Suppressor macrophage (primary cell): ENCODE measurements at regions not wholly inside any gene's neighbourhood (a gene's known extent, or its start where the extent isn't known, plus 50 kb on each side); places are given as distances from the start of the nearest gene placed in this dataset.
"Not testable (repeated sequence)": the region's sequence is repeated elsewhere in the genome, so short reads cannot be mapped to it uniquely, and the experiment has no call there.

ENCODE experiments used
- DNase-seq, 4 experiments: peaks; one replicate each; pipeline ENCODE4 v3.0.0-alpha.2; 2020 to 2022

DNA sequence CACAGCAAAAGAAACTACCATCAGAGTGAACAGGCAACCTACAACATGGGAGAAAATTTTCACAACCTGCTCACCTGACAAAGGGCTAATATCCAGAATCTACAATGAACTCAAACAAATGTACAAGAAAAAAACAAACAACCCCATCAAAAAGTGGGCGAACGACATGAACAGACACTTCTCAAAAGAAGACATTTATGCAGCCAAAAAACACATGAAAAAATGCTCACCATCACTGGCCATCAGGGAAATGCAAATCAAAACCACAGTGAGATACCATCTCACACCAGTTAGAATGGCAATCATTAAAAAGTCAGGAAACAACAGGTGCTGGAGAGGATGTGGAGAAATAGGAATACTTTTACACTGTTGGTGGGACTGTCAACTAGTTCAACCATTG, 207.8 kb downstream of the USP6NL start:
- not testable (repeated sequence) for DNase-seq

DNA sequence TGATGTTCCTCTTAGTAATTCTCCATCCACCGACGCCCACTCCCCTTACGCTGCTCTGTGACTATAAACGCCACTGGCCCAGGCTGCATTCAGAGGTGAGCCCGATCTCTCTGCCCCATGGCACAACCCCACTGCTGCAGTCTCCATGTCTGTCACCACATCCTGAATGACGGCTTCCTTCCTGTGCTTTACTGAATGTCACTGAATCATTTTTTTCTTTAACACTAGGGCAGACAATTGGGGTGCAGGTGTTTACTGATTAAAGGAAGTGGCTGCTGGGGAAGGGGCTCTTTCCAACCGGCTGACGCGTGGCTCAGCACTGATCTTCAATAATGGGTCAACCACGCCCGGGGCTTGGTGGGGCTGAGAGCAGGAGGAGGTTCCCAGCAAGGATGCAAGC, 208.3 kb downstream of the USP6NL start:
- DNase-seq, result no peak

DNA sequence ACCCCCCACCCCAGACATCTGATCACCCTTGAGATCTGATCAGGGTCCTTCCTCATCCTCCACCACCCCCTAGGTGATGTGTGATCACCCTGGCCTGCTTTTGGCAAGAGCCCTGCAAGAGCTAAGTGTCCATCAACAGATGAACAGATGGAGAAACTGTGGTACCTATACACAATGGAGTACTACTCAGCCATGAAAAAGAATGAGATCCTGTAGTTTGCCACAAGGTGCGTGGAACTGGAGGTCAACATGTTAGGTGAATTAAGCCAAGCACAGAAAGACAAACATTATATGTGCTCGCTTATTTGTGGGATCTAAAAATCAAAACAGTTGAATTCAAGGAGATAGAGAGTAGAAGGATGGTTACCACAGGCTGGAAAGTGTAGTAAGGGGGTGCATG, 209.1 kb downstream of the USP6NL start:
- no peak for DNase-seq

DNA sequence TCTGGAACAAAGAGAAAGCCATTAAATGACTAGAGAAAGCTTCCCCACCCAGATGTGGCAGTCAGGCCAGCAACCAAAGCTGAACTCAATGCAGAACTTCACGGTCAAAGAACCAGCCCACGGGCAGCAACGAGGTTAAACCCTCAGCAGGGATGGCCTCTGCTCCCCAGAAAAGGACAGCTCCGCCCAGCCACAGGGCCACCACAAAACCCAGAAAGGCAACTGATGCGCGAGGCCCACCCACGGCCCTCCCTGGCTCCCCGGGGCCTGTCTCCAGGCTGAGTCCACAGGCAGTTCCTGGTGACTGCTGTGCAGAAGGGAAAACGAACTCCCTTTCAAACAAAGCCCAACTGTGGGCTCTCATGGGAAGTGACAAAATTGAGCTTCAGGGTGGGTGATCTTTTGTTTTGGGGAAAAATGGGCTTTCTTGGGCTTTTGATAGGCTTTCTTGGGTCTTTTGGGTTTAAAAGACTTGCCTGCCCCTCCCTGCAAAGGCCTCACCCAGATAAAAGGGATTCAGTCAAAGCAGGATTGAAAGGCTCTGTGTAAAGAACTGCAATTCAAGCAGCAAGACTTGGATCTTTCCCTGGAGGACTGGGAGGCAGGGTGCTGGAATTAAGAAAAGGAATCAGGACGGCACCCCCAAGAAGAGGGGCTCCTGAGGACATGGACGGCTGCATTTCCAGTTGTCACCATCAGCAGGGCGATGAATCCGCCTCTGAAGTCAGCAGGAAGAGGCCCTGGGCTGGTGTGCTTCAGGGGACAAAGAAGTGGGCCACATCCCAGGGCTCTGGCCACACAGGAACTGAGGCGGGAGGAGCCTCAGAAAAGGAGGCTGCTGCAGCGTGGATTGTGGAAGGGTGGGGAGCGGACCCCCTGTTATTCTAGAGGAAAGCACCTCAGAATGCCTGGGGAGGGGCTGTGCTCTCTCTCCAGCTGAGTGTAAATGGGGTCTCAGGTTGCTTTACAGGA, 209.9 kb downstream of the USP6NL start:
- peak in 2 of 4 experiments; percentile 3 to 10 for DNase-seq

DNA sequence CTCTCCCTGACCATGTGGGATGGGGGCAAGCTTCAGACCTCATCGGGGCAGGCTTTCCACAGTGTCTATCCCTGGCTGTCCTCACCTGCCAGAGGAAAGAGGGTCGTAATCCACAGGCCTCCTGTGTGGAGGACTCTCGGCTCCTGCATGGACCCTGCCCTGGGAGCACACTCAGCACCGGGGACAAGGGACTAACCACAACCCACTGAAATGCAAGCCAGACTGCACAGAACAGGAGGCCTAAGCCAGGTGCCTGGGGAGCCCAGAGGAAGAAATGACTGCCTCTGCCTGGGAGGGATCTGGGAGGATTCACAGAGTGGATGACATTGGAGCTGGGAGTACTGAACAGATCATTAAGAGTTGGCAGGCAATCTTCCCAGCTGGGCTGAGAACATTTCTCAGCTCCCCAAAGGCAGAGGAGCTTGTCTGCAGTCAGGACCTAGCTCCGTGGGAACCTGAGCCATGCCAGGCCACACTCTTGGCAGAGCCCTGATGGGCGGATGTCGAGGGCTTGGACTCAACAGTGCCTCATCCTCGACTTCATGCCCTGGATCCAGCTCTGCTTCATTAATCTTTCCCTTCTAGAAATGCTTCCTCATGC, 213.4 kb downstream of the USP6NL start:
- no peak for DNase-seq

DNA sequence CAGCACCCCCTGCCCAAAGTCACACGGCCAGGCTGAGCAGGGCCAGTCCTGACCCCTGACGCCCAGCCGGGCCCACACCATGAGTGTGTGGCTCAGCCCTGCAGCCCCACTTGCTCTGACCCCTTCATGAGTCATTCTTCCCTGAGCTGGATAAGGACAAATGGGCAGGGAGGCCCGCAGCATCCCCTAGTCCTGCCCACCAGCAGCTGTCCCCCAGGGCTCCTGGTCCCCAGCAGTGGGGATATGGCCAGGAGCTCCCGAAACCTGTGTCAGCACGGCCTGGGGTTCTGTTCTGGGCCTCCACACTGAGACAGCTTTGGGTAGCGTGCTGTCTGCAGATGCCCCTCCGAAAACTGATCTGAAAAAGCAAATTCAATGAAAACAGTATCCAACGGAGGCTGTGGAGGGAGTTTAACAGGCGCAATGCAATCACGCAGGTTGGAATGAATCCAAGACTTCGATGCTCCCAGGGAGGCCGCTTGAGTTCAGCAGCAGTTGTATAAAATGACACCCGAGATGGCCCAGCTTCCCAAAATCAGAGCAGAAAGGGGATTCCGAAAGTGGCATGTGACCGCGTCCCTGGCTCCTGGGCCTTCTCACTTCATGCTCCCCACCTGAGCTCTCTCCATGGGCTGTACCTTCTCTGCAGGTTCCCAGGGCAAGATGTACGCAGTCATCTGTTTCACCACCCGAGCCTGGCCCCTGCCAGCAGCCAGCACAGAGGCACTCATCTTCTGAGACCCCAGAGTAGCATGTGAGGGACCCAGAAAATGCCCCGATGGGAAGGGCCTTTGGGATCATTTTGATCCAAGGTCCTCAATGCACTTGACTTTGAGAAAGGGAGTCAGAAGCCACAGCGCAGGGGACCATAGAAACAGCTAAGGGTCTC, 214.1 kb downstream of the USP6NL start:
- DNase-seq, result no peak

DNA sequence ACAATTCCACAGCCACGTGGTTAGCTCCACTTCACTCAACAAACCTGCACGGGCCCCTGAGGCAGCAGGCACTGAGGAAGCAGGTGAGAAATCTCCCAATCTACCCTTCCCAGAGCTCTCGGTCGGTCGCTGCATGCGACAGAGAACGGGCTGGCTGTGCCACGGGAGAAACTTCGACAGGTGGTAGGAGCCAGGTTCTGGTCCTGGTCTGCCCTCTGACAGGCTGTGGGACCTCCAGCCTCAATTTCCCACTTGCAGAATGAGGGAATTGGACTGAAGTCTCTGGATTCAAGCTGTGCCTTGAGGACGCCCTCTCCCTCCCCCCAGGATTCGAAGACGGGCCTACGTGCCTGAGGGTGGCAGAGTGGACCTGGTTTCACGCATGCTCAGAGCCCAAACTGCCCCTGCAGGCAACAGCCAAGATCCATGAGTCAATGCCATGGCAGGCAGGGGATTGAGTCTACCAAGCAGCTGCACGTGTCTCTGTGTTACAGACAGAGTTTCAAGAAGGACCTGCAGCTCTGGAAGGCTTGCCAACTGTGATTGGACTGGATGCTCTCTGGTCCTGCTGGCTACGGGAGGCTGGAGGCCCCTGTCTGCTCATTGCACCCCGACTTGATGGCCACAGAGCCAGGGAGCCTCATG, 215.0 kb downstream of the USP6NL start:
- no peak for DNase-seq

DNA sequence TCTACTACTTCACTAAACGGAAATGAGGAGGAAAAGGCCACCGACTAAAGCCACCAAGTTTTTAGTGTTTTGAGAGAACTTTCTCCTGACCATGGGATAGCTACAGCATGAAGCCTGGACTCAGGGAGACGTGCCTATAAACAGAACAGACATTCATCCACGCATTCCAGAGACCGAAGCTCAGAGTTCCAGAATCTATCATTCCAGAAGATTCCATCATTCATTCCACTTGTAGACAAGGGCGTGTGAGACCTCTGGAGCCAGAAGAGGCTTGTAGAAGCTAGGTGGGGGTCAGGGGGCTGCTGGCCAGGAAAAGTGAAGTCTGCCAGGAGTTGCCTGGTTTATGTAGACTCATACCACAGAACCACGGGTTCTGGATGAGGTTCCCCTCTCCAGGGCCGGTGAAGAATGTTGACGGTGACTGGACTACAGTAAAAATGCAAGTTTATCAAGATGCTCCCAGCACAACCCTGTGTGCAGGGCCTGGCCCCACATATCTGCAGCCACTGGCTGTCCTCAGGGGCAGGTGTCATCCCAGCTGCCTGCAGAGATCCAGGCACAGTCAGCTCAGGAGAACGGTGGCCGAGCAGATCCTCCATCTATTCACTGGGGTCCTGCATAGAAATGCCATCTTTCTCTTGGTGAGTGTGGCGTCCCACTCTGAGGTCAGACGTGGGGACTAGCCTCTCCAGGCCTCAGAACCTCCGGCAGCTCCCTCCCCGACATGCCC, 215.7 kb downstream of the USP6NL start:
- DNase-seq, result no peak

DNA sequence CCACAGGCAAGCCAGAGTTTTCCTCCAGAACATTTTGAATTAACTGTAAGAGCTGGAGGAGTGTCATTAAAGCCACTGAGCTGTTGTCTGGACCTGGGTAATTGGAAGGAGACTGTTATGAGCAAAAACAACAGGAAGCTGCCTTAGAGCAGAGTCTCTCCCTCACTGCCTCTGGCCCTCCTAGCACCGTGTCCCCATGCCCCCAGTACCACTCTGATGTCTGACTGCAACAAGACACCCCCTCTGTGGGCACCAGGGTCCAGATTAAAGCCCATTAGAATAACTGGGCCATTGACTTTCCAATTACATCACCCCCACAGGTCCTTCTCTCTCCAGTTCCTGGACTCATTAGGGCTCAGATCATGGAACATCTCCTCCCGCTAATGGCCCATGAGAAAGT, 216.3 kb downstream of the USP6NL start:
- DNase-seq, result no peak

DNA sequence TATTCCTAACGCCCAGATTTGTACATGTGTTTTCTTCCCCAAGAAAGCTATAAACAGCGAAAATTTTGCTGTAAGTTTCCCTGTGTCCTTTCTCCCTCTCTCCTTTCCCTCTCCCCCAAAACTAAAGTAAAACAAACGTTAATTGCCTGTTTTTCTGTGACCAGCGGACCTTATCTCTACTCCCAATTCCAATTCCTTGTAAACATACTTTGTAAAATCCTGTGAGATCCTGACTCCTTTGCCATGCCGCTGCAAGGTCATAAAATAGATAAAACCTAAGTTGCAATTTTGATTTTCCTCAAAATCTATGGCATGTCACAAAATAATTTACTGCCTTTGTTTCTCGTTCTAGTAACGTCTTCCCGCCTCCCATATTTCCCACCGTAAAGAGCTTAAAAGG, 217.6 kb downstream of the USP6NL start:
- no peak for DNase-seq

DNA sequence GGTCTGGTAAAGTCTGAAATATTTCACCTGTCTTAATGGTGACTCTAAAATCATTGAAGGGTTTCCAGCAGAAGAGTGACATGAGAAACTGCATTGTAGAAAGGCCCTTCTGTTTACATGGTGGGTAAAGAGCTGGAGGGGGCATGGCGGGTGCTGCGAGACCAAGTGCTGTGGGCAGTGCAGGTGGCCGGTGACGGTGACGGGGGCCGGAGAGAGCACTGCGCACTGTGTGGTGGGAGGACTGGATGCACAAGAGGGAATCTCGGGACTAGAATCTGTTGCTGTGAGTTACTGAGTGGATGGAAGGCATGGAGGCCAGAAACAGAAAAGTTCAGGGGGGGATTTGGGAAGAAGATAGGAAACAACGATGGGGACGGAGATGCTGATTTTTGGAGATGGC, 218.7 kb downstream of the USP6NL start:
- DNase-seq, result no peak

DNA sequence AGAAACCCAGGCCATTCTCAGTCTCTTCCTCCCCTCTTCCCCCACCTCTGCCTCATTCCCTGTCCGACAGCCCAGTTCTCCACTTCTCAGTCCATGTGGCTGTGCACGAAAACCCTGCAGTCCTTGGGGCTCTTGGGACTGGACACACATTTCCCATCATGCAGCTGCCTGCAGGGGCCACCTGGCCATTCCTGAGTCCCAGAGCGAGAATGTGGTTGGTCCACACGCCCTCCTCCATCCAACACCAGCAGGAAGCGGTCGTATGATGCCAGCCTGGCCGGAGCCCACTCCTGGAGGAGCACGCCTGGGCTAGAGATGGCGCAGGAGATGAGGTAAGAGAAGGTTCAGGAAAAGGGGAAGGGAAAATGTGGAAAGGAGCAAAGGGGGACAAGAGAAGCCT, 222.5 kb downstream of the USP6NL start:
- DNase-seq, result no peak

DNA sequence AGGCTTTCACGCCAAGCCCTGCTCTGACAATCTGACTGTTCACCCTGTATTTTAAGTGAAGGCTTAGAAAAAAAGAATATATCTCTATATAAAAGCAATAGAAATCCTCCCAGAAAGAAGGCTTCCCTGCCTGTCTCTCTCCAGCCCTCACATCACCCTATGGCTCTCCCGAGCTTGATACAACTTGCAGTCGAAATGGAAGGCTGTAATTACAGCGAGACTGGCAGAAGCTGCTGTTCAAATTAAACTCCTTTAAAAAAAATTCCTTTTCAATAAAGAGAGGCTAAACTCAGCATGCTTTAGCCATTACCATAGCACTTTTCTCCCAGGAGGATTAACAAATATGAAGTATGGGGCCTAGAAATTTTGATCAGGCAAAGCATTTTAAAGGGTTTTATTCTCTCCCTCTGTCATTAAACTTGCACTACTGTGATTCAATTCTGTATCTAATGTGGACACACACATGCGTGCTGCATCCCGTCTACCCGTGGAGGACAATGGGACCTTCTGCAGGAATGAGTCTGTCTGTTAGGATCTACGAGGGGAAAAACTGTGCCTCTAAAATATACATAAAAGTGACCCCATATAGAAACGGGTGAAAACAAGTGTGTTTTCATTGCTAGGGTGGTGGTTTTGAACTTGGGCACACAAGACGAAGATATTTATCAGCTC, 223.8 kb downstream of the USP6NL start:
- no peak for DNase-seq

DNA sequence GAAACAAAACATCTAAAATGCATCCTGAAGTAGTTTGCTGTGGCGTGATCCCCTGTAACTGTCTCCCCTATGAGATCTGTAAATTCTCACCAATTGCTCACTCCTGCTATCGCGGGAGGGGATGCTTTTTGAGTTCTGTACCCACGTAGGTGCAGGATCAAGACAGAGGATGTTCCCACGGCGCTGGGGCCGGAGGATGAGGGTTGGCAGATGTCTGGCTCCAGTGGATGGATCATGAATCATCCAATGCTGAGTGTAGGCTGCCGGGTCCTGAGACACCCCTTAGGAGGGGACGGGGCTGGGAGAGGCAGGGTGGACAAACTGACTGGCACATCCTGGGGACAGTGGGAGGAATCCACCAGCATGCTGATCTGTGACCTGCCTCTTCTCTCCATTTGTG, 224.4 kb downstream of the USP6NL start:
- DNase-seq, result no peak
